Pons (tissue), 1 donor: ENCODE measurements at regions not wholly inside any gene's neighbourhood (a gene's known extent, or its start where the extent isn't known, plus 50 kb on each side); places are given as distances from the start of the nearest gene placed in this dataset.
"Not testable (repeated sequence)": the region's sequence is repeated elsewhere in the genome, so short reads cannot be mapped to it uniquely, and the experiment has no call there.

Experiments used
- DNase-seq: peaks from one replicate; pipeline ENCODE4 v3.0.0-alpha.2; 2016; ENCODE audit warnings: low spot score

GRCh38 chr1:206256935-206257334 is 53.6 kb downstream of the SRGAP2 start:
- DNase-seq: not testable (repeated sequence)

- DNase-seq: not testable (repeated sequence)
Observed at GRCh38 chr1:206261473-206261872, 58.1 kb downstream of the SRGAP2 start.

- not testable (repeated sequence) for DNase-seq
Observed at GRCh38 chr1:206262424-206262823, 59.1 kb downstream of the SRGAP2 start.

- not testable (repeated sequence) for DNase-seq
Observed at GRCh38 chr1:206264916-206265315, 61.6 kb downstream of the SRGAP2 start.

- not testable (repeated sequence) for DNase-seq
Observed at GRCh38 chr1:206271153-206271552, 67.8 kb downstream of the SRGAP2 start.

GRCh38 chr1:206273104-206273503 is 69.8 kb downstream of the SRGAP2 start:
- not testable (repeated sequence) for DNase-seq

- DNase-seq: not testable (repeated sequence)
Observed at GRCh38 chr1:206276143-206276542, 72.8 kb downstream of the SRGAP2 start.

- peak; percentile 10 for DNase-seq
Observed at GRCh38 chr1:206278683-206279082, 75.3 kb downstream of the SRGAP2 start.

GRCh38 chr1:206280683-206281082 is 77.3 kb downstream of the SRGAP2 start:
- DNase-seq: not testable (repeated sequence)

GRCh38 chr1:206281912-206282654 is 78.7 kb downstream of the SRGAP2 start:
- not testable (repeated sequence) for DNase-seq

- DNase-seq: not testable (repeated sequence)
Observed at GRCh38 chr1:206285024-206285960, 82.0 kb downstream of the SRGAP2 start.

- not testable (repeated sequence) for DNase-seq
Observed at GRCh38 chr1:206287759-206288158, 84.4 kb downstream of the SRGAP2 start.

GRCh38 chr1:206288453-206288852 is 85.1 kb downstream of the SRGAP2 start:
- not testable (repeated sequence) for DNase-seq

- DNase-seq: not testable (repeated sequence)
Observed at GRCh38 chr1:206297145-206298031, 94.0 kb downstream of the SRGAP2 start.

GRCh38 chr1:206298032-206298392 is 94.7 kb downstream of the SRGAP2 start:
- DNase-seq: not testable (repeated sequence)

- not testable (repeated sequence) for DNase-seq
Observed at GRCh38 chr1:206299181-206299791, 95.9 kb downstream of the SRGAP2 start.

GRCh38 chr1:206299942-206300341 is 96.6 kb downstream of the SRGAP2 start:
- DNase-seq: not testable (repeated sequence)

GRCh38 chr1:206302056-206302455 is 98.7 kb downstream of the SRGAP2 start:
- peak; percentile 9 for DNase-seq

- DNase-seq: not testable (repeated sequence)
Observed at GRCh38 chr1:206307442-206307841, 104.1 kb downstream of the SRGAP2 start.

- DNase-seq: not testable (repeated sequence)
Observed at GRCh38 chr1:206310948-206311347, 107.6 kb downstream of the SRGAP2 start.

GRCh38 chr1:206311611-206312273 is 108.4 kb downstream of the SRGAP2 start:
- DNase-seq: peak; percentile 42
